Neutrophil (primary cell): ENCODE measurements at regions not wholly inside any gene's neighbourhood (a gene's known extent, or its start where the extent isn't known, plus 50 kb on each side); places are given as distances from the start of the nearest gene placed in this dataset.

Experiments
- H3K27ac ChIP-seq: fragments of 200-600 bp; sonication (generic); 2 replicates; pipeline ENCODE4 v1.5.1; 2016; ENCODE audit warnings: mild to moderate bottlenecking, moderate library complexity
- H3K27me3 ChIP-seq: fragments of 200-600 bp; sonication (generic); 2 replicates; pipeline ENCODE4 v1.6.0; 2016; ENCODE audit warnings: mild to moderate bottlenecking
- H3K36me3 ChIP-seq: fragments of 200-600 bp; sonication (generic); 2 replicates; pipeline ENCODE4 v1.5.1; 2017
- H3K4me1 ChIP-seq, 2 experiments: fragments of 200-600 bp in 1 of 2; sonication (generic) in 1 of 2; 1 replicate in 1 of 2; 2 replicates in 1 of 2; pipeline versions ENCODE4 v1.5.1 to v1.6.1; 2013 to 2016; ENCODE audit warnings: low read depth in 1 of 2, low read length in 1 of 2, mild to moderate bottlenecking in 1 of 2, moderate library complexity in 1 of 2; ENCODE audit not compliant: control insufficient read depth in 1 of 2, insufficient read depth in 1 of 2
- H3K4me3 ChIP-seq, 2 experiments: fragments of 200-600 bp in 1 of 2; sonication (generic) in 1 of 2; 1 replicate in 1 of 2; 2 replicates in 1 of 2; pipeline ENCODE4 v1.5.1; 2013 to 2016; ENCODE audit warnings: low read depth in 1 of 2, low read length in 1 of 2, mild to moderate bottlenecking in 1 of 2, moderate library complexity in 1 of 2
- H3K9me3 ChIP-seq: fragments of 200-600 bp; sonication (generic); 2 replicates; pipeline ENCODE4 v1.5.1; 2016
- CTCF ChIP-seq: fragments of 200-600 bp; sonication (generic); IDR thresholded peaks from 2 replicates; pipeline ENCODE4 v1.5.1; 2016; ENCODE audit warnings: antibody characterized with exemption

- no peak for TF ChIP-seq CTCF
These were observed 75.3 kb upstream of the MAST4 start for GRCh38 chr5:66520854-66521253.

DNA sequence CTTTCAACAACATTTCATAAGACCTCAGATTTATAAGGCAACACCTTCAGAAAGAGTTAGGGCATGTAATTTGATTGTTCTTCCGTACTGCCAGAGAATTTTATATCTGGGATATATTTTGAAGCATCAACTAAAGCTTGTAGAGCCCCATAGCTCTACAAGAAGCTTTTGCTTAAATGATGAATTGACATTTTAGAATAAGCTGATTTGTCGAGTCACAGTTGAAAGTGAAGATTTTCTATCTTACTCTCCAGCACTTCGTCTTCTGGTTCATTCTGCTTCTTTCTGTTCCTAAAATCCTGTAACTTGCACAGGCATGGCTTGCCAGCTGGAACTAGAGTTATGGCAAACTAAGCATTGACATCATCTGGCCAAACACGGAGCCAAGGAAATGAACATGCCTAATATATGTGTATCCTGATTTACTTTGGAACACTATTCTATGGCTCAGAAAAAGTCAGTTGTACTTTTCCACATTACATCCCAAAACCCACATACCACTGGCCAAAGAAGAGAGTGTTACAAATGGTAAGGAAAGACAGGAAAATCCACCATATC is 68.6 kb upstream of the MAST4 start:
- no peaks in the 10 kb centered on the region for H3K36me3 ChIP-seq
- no peak overlapping the region for H3K4me3 ChIP-seq
- H3K9me3 ChIP-seq: no peaks in the 10 kb centered on the region
- no peaks in the 10 kb centered on the region for H3K4me1 ChIP-seq
- no peak overlapping the region for H3K27ac ChIP-seq
- H3K27me3 ChIP-seq: peaks cover 5% of the 10 kb centered on the region
- TF ChIP-seq CTCF: no peak

More at GRCh38 chr5:66520854-66521253, 75.3 kb upstream of the MAST4 start:
- Histone ChIP-seq H3K4me1 (no peaks in the 10 kb centered on the region), H3K4me3 (no peak overlapping the region), H3K27ac (no peak overlapping the region), H3K27me3 (no peaks in the 10 kb centered on the region), H3K36me3 (no peaks in the 10 kb centered on the region), H3K9me3 (peaks cover 5% of the 10 kb centered on the region)

DNA sequence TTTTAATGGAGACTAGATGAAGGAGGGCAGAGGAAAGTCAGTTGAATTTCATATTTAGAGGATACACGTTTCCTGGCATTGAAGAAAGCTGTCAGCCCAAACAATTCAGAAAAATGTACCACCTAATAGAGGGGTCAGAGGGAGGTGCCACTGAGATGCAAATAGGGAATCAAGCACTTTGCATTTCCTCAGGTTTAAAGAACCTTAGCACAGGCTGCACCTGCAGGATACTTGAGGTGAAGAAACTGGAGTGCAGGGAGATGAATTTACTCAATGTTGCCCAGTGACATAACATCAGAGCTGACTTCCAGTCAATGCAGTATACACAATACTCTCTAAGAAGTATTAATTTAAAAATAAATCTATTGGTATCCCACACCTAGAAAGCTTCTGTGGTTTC is 67.0 kb upstream of the MAST4 start:
- no peaks in the 10 kb centered on the region for H3K9me3 ChIP-seq
- no peaks in the 10 kb centered on the region for H3K4me1 ChIP-seq
- H3K27me3 ChIP-seq: peaks cover 5% of the 10 kb centered on the region
- no peak overlapping the region for H3K27ac ChIP-seq
- TF ChIP-seq CTCF: no peak
- H3K4me3 ChIP-seq: no peak overlapping the region
- no peaks in the 10 kb centered on the region for H3K36me3 ChIP-seq

DNA sequence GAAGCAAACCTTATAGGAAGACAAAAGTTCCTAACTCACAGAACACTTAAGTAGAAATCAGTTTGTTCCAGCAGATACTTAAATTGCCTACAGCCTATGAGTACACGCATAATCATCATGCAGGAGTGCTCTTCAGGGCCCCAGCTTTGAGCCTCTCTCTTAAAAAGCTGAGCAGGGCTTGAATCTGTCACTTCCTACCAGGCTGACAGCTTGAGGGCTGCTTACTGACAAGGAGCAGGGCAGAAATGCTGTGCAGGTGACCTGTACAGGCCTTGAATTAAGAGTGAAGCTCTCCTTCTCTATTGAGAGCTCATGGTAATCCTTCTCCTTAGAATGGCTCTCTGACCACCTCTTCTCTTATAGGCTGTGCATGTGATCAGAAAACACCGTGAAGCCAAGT is 66.5 kb upstream of the MAST4 start:
- no peak overlapping the region for H3K4me3 ChIP-seq
- H3K27ac ChIP-seq: no peak overlapping the region
- no peaks in the 10 kb centered on the region for H3K9me3 ChIP-seq
- H3K36me3 ChIP-seq: no peaks in the 10 kb centered on the region
- no peak for TF ChIP-seq CTCF
- no peaks in the 10 kb centered on the region for H3K4me1 ChIP-seq
- peaks cover 5% of the 10 kb centered on the region for H3K27me3 ChIP-seq

DNA sequence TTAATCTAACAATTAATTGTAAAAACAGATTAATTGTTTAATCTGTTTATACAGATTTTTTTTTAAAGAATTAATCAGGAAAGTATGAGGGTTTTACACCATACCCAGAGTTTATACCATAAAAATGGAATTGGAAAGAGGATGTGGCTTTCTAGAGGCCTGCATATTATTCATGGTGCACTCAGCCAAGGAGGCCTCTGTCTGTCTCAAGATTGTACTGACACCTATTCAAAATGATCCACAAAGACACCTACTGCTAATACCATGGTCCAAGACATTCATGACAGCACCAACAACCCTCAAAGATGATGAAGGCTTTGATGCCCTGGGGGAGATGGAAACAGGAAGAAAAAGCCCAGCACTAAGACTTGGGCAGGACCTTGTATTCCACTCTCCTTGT is 58.1 kb upstream of the MAST4 start:
- no peaks in the 10 kb centered on the region for H3K27me3 ChIP-seq
- H3K36me3 ChIP-seq: no peaks in the 10 kb centered on the region
- no peak for TF ChIP-seq CTCF
- no peak overlapping the region for H3K4me3 ChIP-seq
- no peak overlapping the region for H3K27ac ChIP-seq
- H3K4me1 ChIP-seq: no peaks in the 10 kb centered on the region
- H3K9me3 ChIP-seq: no peaks in the 10 kb centered on the region

GRCh38 chr5:66538531-66538930 is 57.7 kb upstream of the MAST4 start:
- Histone ChIP-seq H3K36me3 (no peaks in the 10 kb centered on the region), H3K4me3 (no peak overlapping the region), H3K4me1 (no peaks in the 10 kb centered on the region), H3K27me3 (no peaks in the 10 kb centered on the region), H3K27ac (no peak overlapping the region), H3K9me3 (no peaks in the 10 kb centered on the region)
- no peak for TF ChIP-seq CTCF
